ENCODE measurements at regions not wholly inside any gene's neighbourhood (a gene's known extent, or its start where the extent isn't known, plus 50 kb on each side); places are given as distances from the start of the nearest gene placed in this dataset.

DNA sequence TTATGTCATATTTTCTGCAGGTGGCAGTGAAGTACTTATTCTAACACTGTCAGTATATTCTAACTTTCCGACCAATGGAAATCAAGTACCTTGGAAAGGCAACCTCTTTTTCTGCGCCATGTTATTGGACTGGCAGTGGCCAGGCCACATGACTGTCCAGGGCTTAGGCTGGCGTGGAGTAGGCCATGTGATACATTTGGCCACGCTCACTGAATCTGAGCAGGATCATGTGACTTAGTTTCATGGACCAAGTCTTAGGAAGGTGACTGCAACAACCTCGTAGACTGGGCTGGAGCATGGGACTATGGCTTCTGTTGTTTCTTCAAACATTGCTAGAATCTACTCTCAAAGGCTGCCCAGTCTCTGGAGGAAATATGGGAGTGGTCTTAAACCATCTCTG is 60.4 kb upstream of the HAAO start:
- TF ChIP-seq POLR2A (IDR thresholded peaks at IDR 0.05; ENCODE audit: low read depth, low read length) (no peak), POLR2AphosphoS5 (IDR thresholded peaks at IDR 0.05; ENCODE audit: low read depth, low read length) (no peak), TAF1 (IDR thresholded peaks at IDR 0.05; ENCODE audit: low read depth, low read length) (no peak), SPI1 (IDR thresholded peaks at IDR 0.05; ENCODE audit: low read depth, low read length) (no peak), POU2F2 (IDR thresholded peaks at IDR 0.05; ENCODE audit: low read depth, low read length) (no peak), PAX5 (IDR thresholded peaks at IDR 0.05; ENCODE audit: insufficient read depth, low read length, severe bottlenecking) (no peak)
